HG02938 (cell line): ENCODE measurements at regions not wholly inside any gene's neighbourhood (a gene's known extent, or its start where the extent isn't known, plus 50 kb on each side); places are given as distances from the start of the nearest gene placed in this dataset.
"Not testable (repeated sequence)": the region's sequence is repeated elsewhere in the genome, so short reads cannot be mapped to it uniquely, and the experiment has no call there.

Source experiments
- ATAC-seq: cut with Tn5 transposase; IDR thresholded peaks from one replicate; pipeline ENCODE4 v1.9.1; 2021; ENCODE audit warnings: mild to moderate bottlenecking, moderate library complexity; ENCODE audit not compliant: unreplicated experiment

DNA sequence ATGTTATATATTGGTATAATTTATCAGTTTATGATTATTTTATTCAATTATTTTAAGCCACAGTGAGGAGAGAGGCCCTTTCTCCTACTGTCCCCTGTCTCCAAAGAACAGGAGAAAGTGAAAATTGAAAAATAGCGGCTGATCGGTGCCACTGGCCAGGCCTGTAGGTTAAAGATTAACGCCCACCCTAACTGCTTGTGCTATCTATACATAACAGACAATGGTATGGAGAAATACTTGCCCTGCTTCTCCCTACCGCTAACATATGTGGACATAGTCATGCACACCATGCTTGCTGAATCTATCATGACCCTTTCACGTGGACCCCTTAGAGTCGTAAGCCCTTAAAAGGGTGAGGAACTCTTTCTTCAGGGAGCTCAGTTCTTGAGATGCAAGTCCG is 67.5 kb downstream of the EIF1AY start:
- ATAC-seq: no peak

DNA sequence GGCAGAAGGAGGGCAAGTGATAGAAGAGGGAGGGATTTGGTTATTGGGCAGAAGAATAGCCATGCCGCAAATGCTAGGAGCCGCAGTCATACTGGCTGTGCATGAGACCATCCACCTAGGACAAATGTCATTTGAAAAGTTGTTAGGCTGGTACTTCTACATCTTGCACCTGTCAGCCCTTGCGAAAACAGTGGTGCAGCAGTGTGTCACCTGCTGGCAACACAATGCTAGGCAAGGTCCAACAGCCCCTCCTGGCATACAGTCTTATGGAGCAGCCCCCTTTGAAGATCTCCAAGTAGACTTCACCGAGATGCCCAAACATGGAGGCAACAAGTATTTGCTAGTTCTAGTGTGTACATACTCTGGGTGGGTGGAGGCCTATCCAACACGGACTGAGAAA is 72.7 kb downstream of the EIF1AY start:
- ATAC-seq: no peak

DNA sequence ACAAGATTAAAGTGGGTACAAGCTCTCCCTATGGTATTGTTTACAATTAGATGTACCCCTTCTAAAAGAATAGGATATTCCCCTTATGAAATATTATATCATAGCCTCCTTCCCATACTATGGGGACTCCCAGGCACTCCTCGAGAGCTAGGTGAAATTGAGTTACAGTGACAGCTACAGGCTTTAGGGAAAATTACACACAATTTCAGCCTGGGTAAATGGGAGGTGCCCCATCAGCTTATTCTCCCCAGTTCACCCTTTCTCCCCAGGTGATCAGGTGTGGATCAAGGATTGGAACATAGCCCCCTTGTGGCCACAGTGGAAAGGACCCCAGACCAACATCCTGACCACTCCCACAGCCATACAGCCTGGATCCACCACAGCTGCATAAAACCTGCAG is 73.3 kb downstream of the EIF1AY start:
- ATAC-seq: not testable (repeated sequence)

DNA sequence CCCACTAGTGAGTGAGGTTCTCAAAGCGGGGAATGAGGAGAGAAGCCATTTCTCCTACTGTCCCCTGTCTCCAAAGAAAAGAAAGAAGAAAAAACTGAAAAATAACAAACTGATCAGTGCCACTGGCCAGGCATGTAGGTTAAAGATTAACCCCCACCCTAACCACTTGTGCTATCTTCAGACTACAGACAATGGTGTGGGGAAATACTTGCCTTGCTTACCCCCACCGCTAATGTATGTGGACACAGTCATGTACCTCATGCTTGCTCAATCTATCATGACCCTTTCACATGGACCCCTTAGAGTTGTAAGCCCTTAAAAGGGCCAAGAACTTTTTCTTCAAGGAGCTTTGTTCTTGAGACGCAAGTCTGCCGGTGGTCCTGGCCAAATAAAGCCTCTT is 75.9 kb downstream of the EIF1AY start:
- no peak for ATAC-seq

DNA sequence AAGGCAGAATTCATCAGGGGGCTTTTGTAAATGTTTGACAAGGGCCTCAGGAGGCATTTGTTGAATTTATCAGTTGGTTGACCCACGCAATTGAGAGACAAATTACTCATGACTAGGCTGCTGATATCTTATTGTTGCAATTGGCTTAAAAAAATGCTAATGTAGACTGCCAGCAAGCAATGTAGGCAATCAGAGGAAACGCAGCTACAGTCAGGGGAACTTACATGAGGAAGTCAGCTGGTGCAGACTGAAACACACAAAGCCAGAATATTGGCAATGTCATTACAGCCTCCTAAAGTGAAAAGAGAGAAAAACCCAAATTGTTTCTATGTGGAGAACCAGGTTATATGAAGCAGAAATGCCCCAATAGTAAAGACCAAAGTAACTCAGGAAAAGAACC is 83.9 kb downstream of the EIF1AY start:
- no peak for ATAC-seq

DNA sequence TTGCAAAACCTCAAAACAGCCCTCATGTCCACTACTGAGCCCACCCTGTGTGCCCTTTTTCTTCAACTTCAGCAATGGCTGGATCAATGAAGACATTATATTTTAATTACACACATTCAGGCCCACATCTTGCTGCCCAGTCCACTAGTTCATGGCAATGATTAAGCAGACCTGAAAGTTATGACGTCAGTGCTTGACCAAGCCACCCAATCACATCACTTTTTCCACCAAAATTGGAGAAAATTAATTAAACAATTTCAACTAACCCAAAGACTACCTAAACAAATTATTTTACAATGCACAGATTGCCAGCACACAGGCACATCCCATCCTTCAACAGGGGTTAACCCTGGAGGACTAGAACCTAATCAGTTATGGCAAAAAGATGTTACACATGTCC is 86.6 kb downstream of the EIF1AY start:
- ATAC-seq: no peak

DNA sequence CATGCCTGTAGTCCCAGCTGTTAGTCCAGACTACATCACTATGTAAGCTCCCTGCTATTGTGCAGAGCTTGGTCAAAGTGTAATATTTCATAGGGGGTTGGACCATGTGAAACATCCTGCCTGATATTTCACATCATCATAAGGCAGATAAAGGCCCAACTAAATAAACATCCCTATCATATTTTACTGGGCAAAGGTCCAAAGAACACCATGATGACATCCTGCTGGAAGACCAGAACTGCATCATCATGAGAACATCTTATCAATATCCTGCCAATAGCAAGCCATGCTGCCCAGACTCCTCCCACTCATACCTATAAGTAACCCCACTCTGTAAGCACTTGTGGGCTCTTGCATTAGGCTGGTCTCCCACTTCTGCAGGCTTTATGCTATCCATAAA is 88.6 kb downstream of the EIF1AY start:
- no peak for ATAC-seq

DNA sequence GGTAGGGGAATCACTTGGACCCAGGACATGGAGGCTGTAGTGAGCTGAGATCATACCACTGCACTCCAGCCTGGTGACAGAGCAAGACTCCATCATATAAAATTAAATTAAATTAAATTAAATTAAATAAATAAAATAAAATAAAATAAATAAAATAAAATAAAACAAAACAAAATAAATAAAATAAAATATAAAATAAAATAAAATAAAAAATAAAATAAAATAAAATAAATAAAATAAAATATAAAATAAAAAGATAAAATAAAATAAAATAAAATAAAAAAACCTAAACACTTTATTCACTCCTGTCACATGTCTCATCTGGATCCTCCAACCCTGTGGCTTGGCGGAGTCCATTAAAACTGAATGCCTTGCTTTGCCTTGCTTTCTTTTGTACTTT is 89.8 kb downstream of the EIF1AY start:
- ATAC-seq: not testable (repeated sequence)

DNA sequence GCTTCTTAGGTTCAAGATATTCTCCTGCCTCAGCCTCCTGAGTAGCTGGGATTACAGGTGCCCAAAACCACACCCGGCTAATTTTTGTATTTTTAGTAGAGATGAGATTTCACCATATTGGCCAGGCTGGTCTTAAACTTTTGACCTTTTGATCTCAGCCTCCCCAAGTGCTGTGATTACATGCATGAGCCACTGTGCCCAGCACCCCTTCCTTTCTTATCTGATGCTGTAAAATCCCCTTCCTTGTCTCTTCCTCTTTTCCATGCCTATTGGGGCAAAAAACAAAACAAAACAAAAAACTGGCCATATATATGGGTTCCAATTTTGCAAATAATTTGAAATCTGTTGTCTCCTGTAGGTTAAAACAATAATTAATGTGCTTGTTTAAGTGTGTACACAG is 74.0 kb upstream of the RPS4Y2 start:
- ATAC-seq: no peak

DNA sequence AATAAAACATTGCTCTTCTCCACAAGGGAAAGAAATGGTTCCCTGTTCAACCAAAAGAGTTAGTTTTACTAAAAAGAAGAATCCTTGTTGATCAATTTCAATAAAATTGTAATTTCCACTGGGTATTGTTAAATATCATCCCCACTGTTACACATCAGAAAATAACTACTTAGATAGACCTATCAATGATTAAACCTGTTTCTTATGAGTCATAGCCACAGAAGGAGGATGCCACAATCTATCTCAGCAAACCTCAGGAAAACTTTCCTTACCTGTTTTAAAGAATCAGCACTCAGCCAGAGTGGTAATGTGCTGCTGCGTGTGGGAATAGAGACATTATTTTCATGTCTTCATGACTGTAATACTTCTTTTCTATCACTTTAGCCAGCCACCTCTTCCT is 72.5 kb upstream of the RPS4Y2 start:
- no peak for ATAC-seq

DNA sequence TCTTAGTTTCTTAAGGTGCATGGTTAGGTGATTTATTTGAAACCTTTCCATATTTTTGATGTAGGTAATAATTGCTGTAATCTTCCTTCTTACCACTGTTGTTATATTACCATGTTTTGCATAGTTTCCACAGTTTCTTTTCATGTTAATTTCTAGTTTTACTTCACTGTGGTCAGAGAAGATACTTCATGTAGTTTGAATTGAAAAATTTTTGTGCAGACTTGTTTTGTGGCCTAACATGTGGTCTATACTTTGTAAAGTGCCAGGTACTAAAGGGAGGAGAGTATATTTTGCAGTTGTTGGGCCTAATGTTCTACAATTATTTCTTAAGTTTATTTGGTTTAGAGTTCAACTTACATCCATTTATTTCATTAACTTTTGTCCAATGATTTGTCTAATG is 69.2 kb upstream of the RPS4Y2 start:
- ATAC-seq: peak; percentile 47
